WTC11 (cell line): ENCODE measurements at regions not wholly inside any gene's neighbourhood (a gene's known extent, or its start where the extent isn't known, plus 50 kb on each side); places are given as distances from the start of the nearest gene placed in this dataset.

Experiments
- ATAC-seq: fragments of 200-7000 bp; cut with Tn5 transposase; 2 replicates; pipeline ENCODE4 v1.10.0; 2021; ENCODE audit warnings: mild to moderate bottlenecking, moderate library complexity
- CTCF ChIA-PET: fragments of 300-600 bp; sonication (Branson Sonifier 250); formaldehyde crosslinking; loops from one replicate; lab custom pipeline; 2021; ENCODE audit warnings: antibody characterized with exemption; lab: Charles Lee
- POLR2A ChIA-PET: fragments of 350-600 bp; sonication (Branson Sonifier 250); formaldehyde crosslinking; loops from one replicate; lab custom pipeline; 2021; ENCODE audit warnings: antibody characterized with exemption; lab: Charles Lee
- DNase-seq: peaks from one replicate; pipeline ENCODE4 v3.0.0; 2021; ENCODE audit warnings: low spot score
- H3K27ac Mint-ChIP-seq: 2 replicates; pipeline ENCODE4 v1.8.0; 2021; ENCODE audit warnings: mixed read lengths
- H3K27me3 Mint-ChIP-seq: 2 replicates; pipeline ENCODE4 v1.8.0; 2021; ENCODE audit warnings: low read depth, mild to moderate bottlenecking, moderate library complexity, mixed read lengths
- H3K36me3 Mint-ChIP-seq: 2 replicates; pipeline ENCODE4 v1.8.0; 2021; ENCODE audit warnings: mixed read lengths
- H3K4me1 Mint-ChIP-seq: 2 replicates; pipeline ENCODE4 v1.8.0; 2022; ENCODE audit warnings: mixed read lengths
- H3K4me3 Mint-ChIP-seq: 2 replicates; pipeline ENCODE4 v1.8.0; 2021; ENCODE audit warnings: mild to moderate bottlenecking, moderate library complexity, mixed read lengths
- H3K9me3 Mint-ChIP-seq: 2 replicates; pipeline ENCODE4 v1.8.0; 2021; ENCODE audit warnings: mixed read lengths
- GABPB1 ChIP-seq: sonication (generic); formaldehyde crosslinking; IDR thresholded peaks from 2 replicates; pipeline ENCODE4 v1.8.1; 2023; ENCODE audit warnings: mild to moderate bottlenecking, missing genetic modification reagents
- JAZF1 ChIP-seq: fragments of 250-450 bp; sonication (Bioruptor Pico); IDR thresholded peaks from 2 replicates; pipeline ENCODE4 v1.9.0; 2021; ENCODE audit warnings: moderate library complexity, mild to moderate bottlenecking, inconsistent platforms
- MXD4 ChIP-seq: fragments of 250-450 bp; sonication (Bioruptor Pico); IDR thresholded peaks from 2 replicates; pipeline ENCODE4 v1.8.0; 2021; ENCODE audit warnings: mild to moderate bottlenecking, moderate library complexity, borderline replicate concordance
- SMAD3 ChIP-seq: sonication (generic); formaldehyde crosslinking; IDR thresholded peaks from 2 replicates; pipeline ENCODE4 v1.8.0; 2022; ENCODE audit warnings: missing genetic modification reagents, mild to moderate bottlenecking, borderline replicate concordance
- SP1 ChIP-seq: sonication (generic); formaldehyde crosslinking; conservative IDR thresholded peaks from 2 replicates; pipeline ENCODE4 v1.8.1; 2022; ENCODE audit warnings: missing genetic modification reagents
- TCF7 ChIP-seq: sonication (generic); formaldehyde crosslinking; IDR thresholded peaks from 2 replicates; pipeline ENCODE4 v1.8.0; 2022; ENCODE audit warnings: mild to moderate bottlenecking, low read depth, missing genetic modification reagents, moderate library complexity
- TEAD1 ChIP-seq: sonication (generic); formaldehyde crosslinking; IDR thresholded peaks from 2 replicates; pipeline ENCODE4 v1.8.0; 2022; ENCODE audit warnings: mild to moderate bottlenecking, missing genetic modification reagents
- ZNF219 ChIP-seq: sonication (generic); formaldehyde crosslinking; IDR thresholded peaks from 2 replicates; pipeline ENCODE4 v1.8.0; 2023; ENCODE audit warnings: missing genetic modification reagents, mild to moderate bottlenecking, borderline replicate concordance
- ZNF263 ChIP-seq: sonication (generic); formaldehyde crosslinking; IDR thresholded peaks from 2 replicates; pipeline ENCODE4 v1.8.1; 2022; ENCODE audit warnings: low read depth, mild to moderate bottlenecking, moderate library complexity, missing genetic modification reagents
- TF ChIP-seq, protein P1 (sequence below): sonication (generic); formaldehyde crosslinking; IDR thresholded peaks from 2 replicates; pipeline ENCODE4 v1.8.0; 2023; ENCODE audit warnings: mild to moderate bottlenecking, missing genetic modification reagents
- TF ChIP-seq, protein P2 (sequence below): sonication (generic); formaldehyde crosslinking; IDR thresholded peaks from 2 replicates; pipeline ENCODE4 v1.8.0; 2022; ENCODE audit warnings: mild to moderate bottlenecking, missing genetic modification reagents
- TF ChIP-seq, protein P3 (sequence below): fragments of 250-450 bp; sonication (Bioruptor Pico); IDR thresholded peaks from 2 replicates; pipeline ENCODE4 v1.8.0; 2021; ENCODE audit warnings: mild to moderate bottlenecking
- TF ChIP-seq, protein P4 (sequence below): fragments of 250-450 bp; sonication (Bioruptor Pico); IDR thresholded peaks from 2 replicates; pipeline ENCODE4 v1.9.0; 2021; ENCODE audit warnings: moderate library complexity, mild to moderate bottlenecking, inconsistent platforms, borderline replicate concordance
- TF ChIP-seq, protein P5 (sequence below): sonication (generic); formaldehyde crosslinking; IDR thresholded peaks from 2 replicates; pipeline ENCODE4 v1.8.0; 2022; ENCODE audit warnings: mild to moderate bottlenecking, missing genetic modification reagents
- TF ChIP-seq, protein P6 (sequence below): sonication (generic); formaldehyde crosslinking; IDR thresholded peaks from 2 replicates; pipeline ENCODE4 v1.8.0; 2023; ENCODE audit warnings: missing genetic modification reagents
- TF ChIP-seq, protein P7 (sequence below): sonication (generic); formaldehyde crosslinking; IDR thresholded peaks from 2 replicates; pipeline ENCODE4 v1.8.1; 2023; ENCODE audit warnings: mild to moderate bottlenecking, missing genetic modification reagents
- TF ChIP-seq, protein P8 (sequence below): sonication (generic); formaldehyde crosslinking; conservative IDR thresholded peaks from 2 replicates; pipeline ENCODE4 v1.8.1; 2023; ENCODE audit warnings: mild to moderate bottlenecking, low read depth, missing genetic modification reagents, moderate library complexity
- TF ChIP-seq, protein P9 (sequence below): fragments of 250-450 bp; sonication (Bioruptor Pico); conservative IDR thresholded peaks from 2 replicates; pipeline ENCODE4 v1.9.0; 2021; ENCODE audit warnings: mild to moderate bottlenecking

DNA sequence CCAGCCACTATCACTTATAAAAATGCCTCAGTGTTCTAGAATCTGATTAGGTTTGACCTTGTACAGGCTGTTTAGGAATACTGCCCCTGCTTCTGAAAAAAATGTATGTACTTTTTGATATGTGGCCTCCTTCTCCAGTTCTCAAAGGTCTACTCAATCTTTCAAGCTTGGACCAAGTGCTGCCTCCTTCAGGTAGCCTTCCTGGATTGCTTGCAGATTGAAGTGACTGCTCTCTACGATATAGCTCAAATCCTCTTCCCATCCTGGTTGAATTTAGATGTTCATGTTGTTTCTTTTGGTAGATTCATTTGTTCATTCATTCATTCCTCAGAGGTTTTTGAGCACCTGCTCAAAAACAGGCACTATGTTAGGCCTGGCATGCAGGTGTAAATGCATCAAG is 77.2 kb upstream of the NPTX2 start:
- ATAC-seq (no peak), DNase-seq (no peak)
- H3K4me1 Mint-ChIP-seq: no peaks in the 10 kb centered on the region
- no peaks in the 10 kb centered on the region for H3K36me3 Mint-ChIP-seq
- H3K4me3 Mint-ChIP-seq: no peak overlapping the region
- POLR2A ChIA-PET: interaction anchor here (0.6 to 1.2 kb wide), 2 partner anchors 78 to 569 kb away, joined by 3 to 4 read pairs; no protein-coding TSS in a partner anchor
- H3K9me3 Mint-ChIP-seq: peaks cover 13% of the 10 kb centered on the region
- no peak overlapping the region for H3K27ac Mint-ChIP-seq
- TF ChIP-seq ZNF263: no peak
- TF ChIP-seq, protein P1, sequence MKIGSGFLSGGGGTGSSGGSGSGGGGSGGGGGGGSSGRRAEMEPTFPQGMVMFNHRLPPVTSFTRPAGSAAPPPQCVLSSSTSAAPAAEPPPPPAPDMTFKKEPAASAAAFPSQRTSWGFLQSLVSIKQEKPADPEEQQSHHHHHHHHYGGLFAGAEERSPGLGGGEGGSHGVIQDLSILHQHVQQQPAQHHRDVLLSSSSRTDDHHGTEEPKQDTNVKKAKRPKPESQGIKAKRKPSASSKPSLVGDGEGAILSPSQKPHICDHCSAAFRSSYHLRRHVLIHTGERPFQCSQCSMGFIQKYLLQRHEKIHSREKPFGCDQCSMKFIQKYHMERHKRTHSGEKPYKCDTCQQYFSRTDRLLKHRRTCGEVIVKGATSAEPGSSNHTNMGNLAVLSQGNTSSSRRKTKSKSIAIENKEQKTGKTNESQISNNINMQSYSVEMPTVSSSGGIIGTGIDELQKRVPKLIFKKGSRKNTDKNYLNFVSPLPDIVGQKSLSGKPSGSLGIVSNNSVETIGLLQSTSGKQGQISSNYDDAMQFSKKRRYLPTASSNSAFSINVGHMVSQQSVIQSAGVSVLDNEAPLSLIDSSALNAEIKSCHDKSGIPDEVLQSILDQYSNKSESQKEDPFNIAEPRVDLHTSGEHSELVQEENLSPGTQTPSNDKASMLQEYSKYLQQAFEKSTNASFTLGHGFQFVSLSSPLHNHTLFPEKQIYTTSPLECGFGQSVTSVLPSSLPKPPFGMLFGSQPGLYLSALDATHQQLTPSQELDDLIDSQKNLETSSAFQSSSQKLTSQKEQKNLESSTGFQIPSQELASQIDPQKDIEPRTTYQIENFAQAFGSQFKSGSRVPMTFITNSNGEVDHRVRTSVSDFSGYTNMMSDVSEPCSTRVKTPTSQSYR (CRISPR knock-in tag): no peak
- no peak for TF ChIP-seq SP1
- TF ChIP-seq, protein P2, sequence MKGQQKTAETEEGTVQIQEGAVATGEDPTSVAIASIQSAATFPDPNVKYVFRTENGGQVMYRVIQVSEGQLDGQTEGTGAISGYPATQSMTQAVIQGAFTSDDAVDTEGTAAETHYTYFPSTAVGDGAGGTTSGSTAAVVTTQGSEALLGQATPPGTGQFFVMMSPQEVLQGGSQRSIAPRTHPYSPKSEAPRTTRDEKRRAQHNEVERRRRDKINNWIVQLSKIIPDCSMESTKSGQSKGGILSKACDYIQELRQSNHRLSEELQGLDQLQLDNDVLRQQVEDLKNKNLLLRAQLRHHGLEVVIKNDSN (CRISPR knock-in tag): no peak
- TF ChIP-seq, protein P3, sequence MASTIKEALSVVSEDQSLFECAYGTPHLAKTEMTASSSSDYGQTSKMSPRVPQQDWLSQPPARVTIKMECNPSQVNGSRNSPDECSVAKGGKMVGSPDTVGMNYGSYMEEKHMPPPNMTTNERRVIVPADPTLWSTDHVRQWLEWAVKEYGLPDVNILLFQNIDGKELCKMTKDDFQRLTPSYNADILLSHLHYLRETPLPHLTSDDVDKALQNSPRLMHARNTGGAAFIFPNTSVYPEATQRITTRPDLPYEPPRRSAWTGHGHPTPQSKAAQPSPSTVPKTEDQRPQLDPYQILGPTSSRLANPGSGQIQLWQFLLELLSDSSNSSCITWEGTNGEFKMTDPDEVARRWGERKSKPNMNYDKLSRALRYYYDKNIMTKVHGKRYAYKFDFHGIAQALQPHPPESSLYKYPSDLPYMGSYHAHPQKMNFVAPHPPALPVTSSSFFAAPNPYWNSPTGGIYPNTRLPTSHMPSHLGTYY (CRISPR knock-in tag): no peak
- no peak for TF ChIP-seq GABPB1 (CRISPR knock-in tag)
- no peak for TF ChIP-seq JAZF1
- TF ChIP-seq, protein P4, sequence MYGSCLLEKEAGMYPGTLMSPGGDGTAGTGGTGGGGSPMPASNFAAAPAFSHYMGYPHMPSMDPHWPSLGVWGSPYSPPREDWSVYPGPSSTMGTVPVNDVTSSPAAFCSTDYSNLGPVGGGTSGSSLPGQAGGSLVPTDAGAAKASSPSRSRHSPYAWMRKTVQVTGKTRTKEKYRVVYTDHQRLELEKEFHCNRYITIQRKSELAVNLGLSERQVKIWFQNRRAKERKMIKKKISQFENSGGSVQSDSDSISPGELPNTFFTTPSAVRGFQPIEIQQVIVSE (CRISPR knock-in tag): no peak
- TF ChIP-seq, protein P5, sequence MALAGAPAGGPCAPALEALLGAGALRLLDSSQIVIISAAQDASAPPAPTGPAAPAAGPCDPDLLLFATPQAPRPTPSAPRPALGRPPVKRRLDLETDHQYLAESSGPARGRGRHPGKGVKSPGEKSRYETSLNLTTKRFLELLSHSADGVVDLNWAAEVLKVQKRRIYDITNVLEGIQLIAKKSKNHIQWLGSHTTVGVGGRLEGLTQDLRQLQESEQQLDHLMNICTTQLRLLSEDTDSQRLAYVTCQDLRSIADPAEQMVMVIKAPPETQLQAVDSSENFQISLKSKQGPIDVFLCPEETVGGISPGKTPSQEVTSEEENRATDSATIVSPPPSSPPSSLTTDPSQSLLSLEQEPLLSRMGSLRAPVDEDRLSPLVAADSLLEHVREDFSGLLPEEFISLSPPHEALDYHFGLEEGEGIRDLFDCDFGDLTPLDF (CRISPR knock-in tag): no peak
- no peak for TF ChIP-seq TEAD1 (CRISPR knock-in tag)
- TF ChIP-seq, protein P6, sequence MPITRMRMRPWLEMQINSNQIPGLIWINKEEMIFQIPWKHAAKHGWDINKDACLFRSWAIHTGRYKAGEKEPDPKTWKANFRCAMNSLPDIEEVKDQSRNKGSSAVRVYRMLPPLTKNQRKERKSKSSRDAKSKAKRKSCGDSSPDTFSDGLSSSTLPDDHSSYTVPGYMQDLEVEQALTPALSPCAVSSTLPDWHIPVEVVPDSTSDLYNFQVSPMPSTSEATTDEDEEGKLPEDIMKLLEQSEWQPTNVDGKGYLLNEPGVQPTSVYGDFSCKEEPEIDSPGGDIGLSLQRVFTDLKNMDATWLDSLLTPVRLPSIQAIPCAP (CRISPR knock-in tag): no peak
- TF ChIP-seq MXD4 (CRISPR knock-in tag): no peak
- TF ChIP-seq, protein P7, sequence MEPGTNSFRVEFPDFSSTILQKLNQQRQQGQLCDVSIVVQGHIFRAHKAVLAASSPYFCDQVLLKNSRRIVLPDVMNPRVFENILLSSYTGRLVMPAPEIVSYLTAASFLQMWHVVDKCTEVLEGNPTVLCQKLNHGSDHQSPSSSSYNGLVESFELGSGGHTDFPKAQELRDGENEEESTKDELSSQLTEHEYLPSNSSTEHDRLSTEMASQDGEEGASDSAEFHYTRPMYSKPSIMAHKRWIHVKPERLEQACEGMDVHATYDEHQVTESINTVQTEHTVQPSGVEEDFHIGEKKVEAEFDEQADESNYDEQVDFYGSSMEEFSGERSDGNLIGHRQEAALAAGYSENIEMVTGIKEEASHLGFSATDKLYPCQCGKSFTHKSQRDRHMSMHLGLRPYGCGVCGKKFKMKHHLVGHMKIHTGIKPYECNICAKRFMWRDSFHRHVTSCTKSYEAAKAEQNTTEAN: no peak
- no peak for TF ChIP-seq ZNF219 (CRISPR knock-in tag)
- TF ChIP-seq, protein P8, sequence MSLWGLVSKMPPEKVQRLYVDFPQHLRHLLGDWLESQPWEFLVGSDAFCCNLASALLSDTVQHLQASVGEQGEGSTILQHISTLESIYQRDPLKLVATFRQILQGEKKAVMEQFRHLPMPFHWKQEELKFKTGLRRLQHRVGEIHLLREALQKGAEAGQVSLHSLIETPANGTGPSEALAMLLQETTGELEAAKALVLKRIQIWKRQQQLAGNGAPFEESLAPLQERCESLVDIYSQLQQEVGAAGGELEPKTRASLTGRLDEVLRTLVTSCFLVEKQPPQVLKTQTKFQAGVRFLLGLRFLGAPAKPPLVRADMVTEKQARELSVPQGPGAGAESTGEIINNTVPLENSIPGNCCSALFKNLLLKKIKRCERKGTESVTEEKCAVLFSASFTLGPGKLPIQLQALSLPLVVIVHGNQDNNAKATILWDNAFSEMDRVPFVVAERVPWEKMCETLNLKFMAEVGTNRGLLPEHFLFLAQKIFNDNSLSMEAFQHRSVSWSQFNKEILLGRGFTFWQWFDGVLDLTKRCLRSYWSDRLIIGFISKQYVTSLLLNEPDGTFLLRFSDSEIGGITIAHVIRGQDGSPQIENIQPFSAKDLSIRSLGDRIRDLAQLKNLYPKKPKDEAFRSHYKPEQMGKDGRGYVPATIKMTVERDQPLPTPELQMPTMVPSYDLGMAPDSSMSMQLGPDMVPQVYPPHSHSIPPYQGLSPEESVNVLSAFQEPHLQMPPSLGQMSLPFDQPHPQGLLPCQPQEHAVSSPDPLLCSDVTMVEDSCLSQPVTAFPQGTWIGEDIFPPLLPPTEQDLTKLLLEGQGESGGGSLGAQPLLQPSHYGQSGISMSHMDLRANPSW: no peak
- TF ChIP-seq, protein P9, sequence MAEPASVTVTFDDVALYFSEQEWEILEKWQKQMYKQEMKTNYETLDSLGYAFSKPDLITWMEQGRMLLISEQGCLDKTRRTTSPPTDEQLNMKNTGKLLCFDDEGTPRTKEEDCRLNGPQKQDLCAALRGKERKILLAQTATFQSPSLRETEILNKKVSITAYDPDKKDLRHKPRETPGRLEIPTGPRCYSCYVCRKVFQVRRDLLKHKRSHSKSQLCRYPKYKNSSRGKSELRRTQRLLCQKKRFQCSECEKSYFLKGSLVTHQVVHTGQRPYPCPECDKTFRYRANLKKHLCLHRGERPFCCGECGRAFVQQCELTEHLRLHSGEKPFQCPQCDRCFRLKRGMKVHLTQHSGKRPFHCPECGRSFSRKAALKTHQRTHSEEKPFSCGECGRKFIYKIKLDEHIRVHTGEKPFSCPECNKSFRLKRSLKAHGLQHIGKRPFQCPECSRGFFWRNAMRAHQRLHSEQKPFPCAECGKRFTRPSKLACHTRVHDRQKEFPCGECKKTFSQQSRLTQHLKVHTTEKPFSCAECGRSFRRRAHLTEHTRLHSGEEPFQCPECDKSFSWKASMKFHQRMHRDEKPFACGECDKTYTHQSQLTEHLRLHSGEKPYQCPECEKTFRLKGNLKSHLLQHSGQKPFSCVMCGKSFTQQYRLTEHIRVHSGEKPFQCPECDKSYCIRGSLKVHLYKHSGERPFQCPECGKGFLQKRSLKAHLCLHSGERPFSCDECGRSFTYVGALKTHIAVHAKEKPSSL (CRISPR knock-in tag): no peak
- no peak for TF ChIP-seq SMAD3 (CRISPR knock-in tag)
- no peak for TF ChIP-seq TCF7 (CRISPR knock-in tag)
- H3K27me3 Mint-ChIP-seq: no peaks in the 10 kb centered on the region; the same call in 1 of the 2 replicates
- CTCF ChIA-PET: interaction anchor here (0.6 to 1.1 kb wide), 3 partner anchors 115 to 740 kb away, joined by 3 to 4 read pairs (median 4); no protein-coding TSS in a partner anchor
